ENCODE measurements at regions not wholly inside any gene's neighbourhood (a gene's known extent, or its start where the extent isn't known, plus 50 kb on each side); places are given as distances from the start of the nearest gene placed in this dataset.

- H3K9ac ChIP-seq (ENCODE audit: low read depth in 1 of 2, low read length in 2 of 2) = no peak overlapping the region
- no peaks in the 10 kb centered on the region for H3K36me3 ChIP-seq (ENCODE audit: control insufficient read depth in 4 of 4, insufficient read depth in 3 of 4, low read depth in 1 of 4, low read length in 3 of 4)
- H3K27me3 ChIP-seq (ENCODE audit: control insufficient read depth in 4 of 4, insufficient read depth in 4 of 4, low read length in 3 of 4) = no peaks in the 10 kb centered on the region
- DNase-seq (ENCODE audit: low spot score) = no peak
- no peak overlapping the region for H3K27ac ChIP-seq (ENCODE audit: low read depth in 1 of 2, low read length in 2 of 2)
- 68% methylated on average over 1 of the region's 1 CpG for WGBS
- no peaks in the 10 kb centered on the region for H3K9me3 ChIP-seq (ENCODE audit: control insufficient read depth in 4 of 4, low read length in 3 of 4)
- H3K4me3 ChIP-seq (ENCODE audit: low read depth in 1 of 3, low read length in 3 of 3) = no peak overlapping the region
- no peak for TF ChIP-seq CTCF (IDR thresholded peaks at IDR 0.05; ENCODE audit: low read depth, low read length, missing input control)
- no peak for TF ChIP-seq RXRA (IDR thresholded peaks at IDR 0.05)
- no peak for TF ChIP-seq ZBTB33 (IDR thresholded peaks at IDR 0.05)
- TF ChIP-seq EGR1 (IDR thresholded peaks at IDR 0.05; ENCODE audit: low read depth in 2 of 2) = no peak
- TF ChIP-seq NR2F2 (IDR thresholded peaks at IDR 0.05) = no peak
- no peak for TF ChIP-seq HNF4A (conservative IDR thresholded peaks at IDR 0.05)
- TF ChIP-seq FOXA2 (IDR thresholded peaks at IDR 0.05) = no peak
- TF ChIP-seq REST (IDR thresholded peaks at IDR 0.05) = no peak
- TF ChIP-seq FOXA1 (IDR thresholded peaks at IDR 0.05) = no peak
- no peak for TF ChIP-seq SP1 (IDR thresholded peaks at IDR 0.05)
- no peak for TF ChIP-seq GABPA (IDR thresholded peaks at IDR 0.05 in 1 of 2, conservative IDR thresholded peaks at IDR 0.05 in 1 of 2)
- no peak for TF ChIP-seq MAX (IDR thresholded peaks at IDR 0.05)
- TF ChIP-seq JUND (IDR thresholded peaks at IDR 0.05) = no peak
- TF ChIP-seq YY1 (IDR thresholded peaks at IDR 0.05) = no peak
- TF ChIP-seq HNF4G (IDR thresholded peaks at IDR 0.05) = no peak
- no peak for TF ChIP-seq ATF3 (IDR thresholded peaks at IDR 0.05)
- no peak for TF ChIP-seq TAF1 (conservative IDR thresholded peaks at IDR 0.05)
- TF ChIP-seq RAD21 (IDR thresholded peaks at IDR 0.05) = no peak
- H3K4me1 ChIP-seq (ENCODE audit: control insufficient read depth in 4 of 4, insufficient read depth in 4 of 4, low read length in 3 of 4) = no peaks in the 10 kb centered on the region
These were observed 535.4 kb downstream of the RAB38 start for GRCh38 chr11:87639753-87640364.

Measured in liver (tissue), 8 donors.